Ureter (tissue), 1 donor: ENCODE measurements at regions not wholly inside any gene's neighbourhood (a gene's known extent, or its start where the extent isn't known, plus 50 kb on each side); places are given as distances from the start of the nearest gene placed in this dataset.
"Not testable (repeated sequence)": the region's sequence is repeated elsewhere in the genome, so short reads cannot be mapped to it uniquely, and the experiment has no call there.

Experiments used
- DNase-seq: peaks from one replicate; pipeline ENCODE4 v3.0.0-alpha.2; 2020; ENCODE audit warnings: low spot score
- donor health status: DM: yes; HTN: yes; CAD: no.

- DNase-seq = no peak
Measured at GRCh38 chr1:218494449-218494852, 149.3 kb downstream of the TGFB2 start.

- no peak for DNase-seq
Measured at GRCh38 chr1:218495931-218496330, 150.8 kb downstream of the TGFB2 start.

GRCh38 chr1:218496561-218496960, 151.4 kb downstream of the TGFB2 start:
- no peak for DNase-seq

- no peak for DNase-seq
Measured at GRCh38 chr1:218498056-218498938, 153.2 kb downstream of the TGFB2 start.

GRCh38 chr1:218499011-218499691, 154.0 kb downstream of the TGFB2 start:
- no peak for DNase-seq

- no peak for DNase-seq
Measured at GRCh38 chr1:218499911-218500310, 154.8 kb downstream of the TGFB2 start.

GRCh38 chr1:218501161-218501560, 156.0 kb downstream of the TGFB2 start:
- no peak for DNase-seq

GRCh38 chr1:218502383-218502782, 157.2 kb downstream of the TGFB2 start:
- DNase-seq = no peak

GRCh38 chr1:218503102-218503501, 158.0 kb downstream of the TGFB2 start:
- DNase-seq = no peak

GRCh38 chr1:218507355-218508002, 162.3 kb downstream of the TGFB2 start:
- DNase-seq = no peak

GRCh38 chr1:218510153-218510772, 165.1 kb downstream of the TGFB2 start:
- DNase-seq = no peak

GRCh38 chr1:218513328-218513727, 168.2 kb downstream of the TGFB2 start:
- DNase-seq = no peak

- DNase-seq = no peak
Measured at GRCh38 chr1:218514689-218515088, 169.6 kb downstream of the TGFB2 start.

- DNase-seq = no peak
Measured at GRCh38 chr1:218516526-218516925, 171.4 kb downstream of the TGFB2 start.

- no peak for DNase-seq
Measured at GRCh38 chr1:218517459-218517858, 172.3 kb downstream of the TGFB2 start.

GRCh38 chr1:218518216-218518740, 173.1 kb downstream of the TGFB2 start:
- DNase-seq = no peak

GRCh38 chr1:218520646-218521045, 175.5 kb downstream of the TGFB2 start:
- DNase-seq = not testable (repeated sequence)

GRCh38 chr1:218521414-218522169, 176.5 kb downstream of the TGFB2 start:
- peak; percentile 48 for DNase-seq

- DNase-seq = no peak
Measured at GRCh38 chr1:218524526-218524925, 179.4 kb downstream of the TGFB2 start.

GRCh38 chr1:218525031-218525430, 179.9 kb downstream of the TGFB2 start:
- DNase-seq = no peak
